Heart right ventricle (tissue), 16 donors: ENCODE measurements at regions not wholly inside any gene's neighbourhood (a gene's known extent, or its start where the extent isn't known, plus 50 kb on each side); places are given as distances from the start of the nearest gene placed in this dataset.
"Not testable (repeated sequence)": the region's sequence is repeated elsewhere in the genome, so short reads cannot be mapped to it uniquely, and the experiment has no call there.

ENCODE experiments used
- ATAC-seq, 8 donors: fragments of 200-7000 bp; cut with Tn5 transposase; one replicate each; pipeline ENCODE4 v1.9.1; 2020; ENCODE audit warnings: mild to moderate bottlenecking in 8 of 8, moderate library complexity in 8 of 8, moderate number of reproducible peaks in 1 of 8
- DNase-seq, 2 donors: peaks; one replicate each; pipeline ENCODE4 v3.0.0-alpha.2; 2020
- H3K27ac ChIP-seq, 10 donors: fragments of 200-600 bp; sonication (generic) in 2 of 10; one replicate each; pipeline versions ENCODE4 v1.5.0 to v1.8.0; 2020 to 2022; ENCODE audit warnings: mild to moderate bottlenecking in 3 of 10
- H3K27me3 ChIP-seq, 7 donors: fragments of 200-600 bp; one replicate each; pipeline ENCODE4 v1.8.0; 2021 to 2022; ENCODE audit warnings: mild to moderate bottlenecking in 2 of 7
- H3K36me3 ChIP-seq, 9 donors: fragments of 200-600 bp; sonication (generic) in 1 of 9; one replicate each; pipeline versions ENCODE4 v1.5.0 to v1.8.0; 2020 to 2022; ENCODE audit warnings: mild to moderate bottlenecking in 2 of 9
- H3K4me1 ChIP-seq, 9 donors: fragments of 200-600 bp; sonication (generic) in 1 of 9; one replicate each; pipeline versions ENCODE4 v1.5.0 to v1.8.0; 2020 to 2022; ENCODE audit warnings: mild to moderate bottlenecking in 4 of 9
- H3K4me3 ChIP-seq, 10 donors: fragments of 200-600 bp; sonication (generic) in 2 of 10; one replicate each; pipeline versions ENCODE4 v1.5.0 to v1.8.0; 2020 to 2022; ENCODE audit warnings: mild to moderate bottlenecking in 7 of 10, moderate library complexity in 2 of 10
- H3K9me3 ChIP-seq, 11 donors: fragments of 200-600 bp in 10 of 11; sonication (generic) in 2 of 11; one replicate each; pipeline versions ENCODE4 v1.5.0 to v1.8.0; 2013 to 2022; ENCODE audit warnings: mild to moderate bottlenecking in 2 of 11, control low read depth in 1 of 11, moderate library complexity in 1 of 11
- CTCF ChIP-seq, 9 donors: fragments of 200-600 bp; sonication (generic) in 2 of 9; IDR thresholded peaks; one replicate each; pipeline versions ENCODE4 v1.5.0 to v1.8.0; 2021 to 2022; ENCODE audit warnings: antibody characterized with exemption in 9 of 9, mild to moderate bottlenecking in 5 of 9, moderate library complexity in 1 of 9
- WGBS, 2 donors: extraction: QIAGEN DNeasy Blood & Tissue Kit; methylation state at CpG; one replicate each; pipeline ENCODE4 v1.1.7; 2013; ENCODE audit warnings: inconsistent platforms in 1 of 2; 5-methylcytosine and 5-hydroxymethylcytosine counted together
- intact Hi-C, 10 donors: fragments of 100-400 bp; cut with DNase I; formaldehyde crosslinking; loops; one replicate each; pipeline versions ENCODE4 v1.11.1 to v1.14.2; 2022
- donor health status: Arrhythmogenic right ventricular cardiomyopathy.
- donor health status: ischemic (EF 13 %, LVEDD 7.1; RV severe dilation, severe dysfunction).
- donor health status: healthy with polysubstance abuse.
- donor health status: DM: no; HTN: yes; CAD: no.
- donor health status: DM: no; HTN: no; CAD: no.
- donor health status: ischemic (EF 25% LVEDD 6.9; RV normal size, moderate dysfunction).
- donor health status: ischemic (EF 25% LVEDD 5.7; RV mildly dilated, moderate dysfunction).
- donor health status: healthy.
- donor health status: DM: yes; HTN: yes; CAD: no.
- donor health status: Ischemic cardiomyopathy.
- donor health status: ischemic (EF 35%, LVEDD 5.7; RV mildly dilated, moderate dysfunction).
- donor health status: nonischemic (EF 11% LVEDD 7.7; RV severe dilation, severe dysfunction).
- donor health status: DM: yes; HTN: yes; CAD: no.
- donor health status: PGD.
- donor health status: ischemic (EF 29% LVEDD 5.4; RV normal size, mild dysfunction).
- donor health status: nonischemic (EF 23%, LVEDD 6.1; RV moderate dilation, normal function).

DNA sequence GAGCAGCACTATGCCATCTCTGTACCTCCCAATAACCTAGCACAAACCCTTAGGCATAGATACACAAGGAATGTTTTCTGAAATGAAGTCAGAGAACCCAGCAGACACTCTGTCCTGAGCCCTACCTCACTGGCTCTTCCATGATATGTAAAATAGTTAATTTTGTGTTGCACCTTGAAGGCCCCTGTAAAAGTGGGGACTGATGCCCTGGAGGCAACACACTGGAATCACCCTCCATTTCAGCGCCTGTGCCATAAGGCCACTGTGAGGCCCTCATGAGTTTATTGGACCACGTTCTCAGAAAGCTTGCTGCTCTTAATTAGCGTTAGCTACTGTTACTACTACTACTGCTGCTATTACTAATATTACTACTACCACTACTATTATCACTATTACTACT, 670.1 kb upstream of the SOX11 start:
- Histone ChIP-seq H3K36me3 (no peaks in the 10 kb centered on the region), H3K4me3 (no peak overlapping the region), H3K27me3 (no peaks in the 10 kb centered on the region), H3K27ac (no peak overlapping the region), H3K4me1 (no peaks in the 10 kb centered on the region), H3K9me3 (peaks cover 0 to 52% (median 0%) of the 10 kb centered on the region in 11 donors)
- ATAC-seq (no peak), DNase-seq (no peak)
- intact Hi-C loops, result no loop called here
- TF ChIP-seq CTCF (IDR thresholded peaks at IDR 0.05), result no peak
- WGBS, 2 donors, result 97 to 100% methylated on average over 3 of the region's 3 CpGs

DNA sequence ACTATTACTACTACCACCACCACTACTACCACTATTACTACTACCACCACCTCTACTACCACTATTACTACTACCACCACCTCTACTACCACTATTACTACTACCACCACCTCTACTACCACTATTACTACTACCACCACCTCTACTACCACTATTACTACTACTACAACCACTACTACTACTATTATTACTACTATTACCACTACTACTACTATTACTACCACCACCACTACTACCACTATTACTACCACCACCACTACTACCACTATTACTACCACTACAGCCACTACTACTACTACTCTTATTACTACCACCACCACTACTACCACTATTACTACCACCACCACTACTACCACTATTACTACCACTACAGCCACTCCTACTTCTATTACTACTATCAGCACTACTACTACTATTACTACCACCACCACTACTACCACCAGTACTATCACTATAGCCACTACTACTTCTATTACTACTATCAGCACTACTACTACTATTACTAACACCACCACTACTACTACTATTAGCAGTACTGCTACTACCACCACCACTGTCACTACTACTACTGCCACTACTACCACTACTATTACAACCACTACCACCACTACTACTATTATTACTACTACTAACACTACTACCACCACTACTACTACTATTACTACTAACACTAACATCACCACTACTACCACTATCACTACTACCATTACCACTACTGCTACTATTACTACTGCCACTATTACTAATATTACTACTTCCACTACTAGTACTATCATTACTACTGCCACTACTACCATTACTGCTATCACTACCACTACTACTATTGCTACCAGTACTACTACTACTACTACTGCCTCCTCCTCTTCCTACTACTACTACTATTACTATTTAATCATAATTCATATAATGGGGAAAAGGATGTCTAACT, 669.2 kb upstream of the SOX11 start:
- H3K4me3 ChIP-seq, intact Hi-C loops, H3K27me3 ChIP-seq, H3K36me3 ChIP-seq, H3K4me1 ChIP-seq, DNase-seq, H3K27ac ChIP-seq: not testable (repeated sequence)
- peaks cover 0 to 55% (median 0%) of the 10 kb centered on the region in 11 donors for H3K9me3 ChIP-seq
- ATAC-seq, result peak in 1 of 8 donors; percentile 13

DNA sequence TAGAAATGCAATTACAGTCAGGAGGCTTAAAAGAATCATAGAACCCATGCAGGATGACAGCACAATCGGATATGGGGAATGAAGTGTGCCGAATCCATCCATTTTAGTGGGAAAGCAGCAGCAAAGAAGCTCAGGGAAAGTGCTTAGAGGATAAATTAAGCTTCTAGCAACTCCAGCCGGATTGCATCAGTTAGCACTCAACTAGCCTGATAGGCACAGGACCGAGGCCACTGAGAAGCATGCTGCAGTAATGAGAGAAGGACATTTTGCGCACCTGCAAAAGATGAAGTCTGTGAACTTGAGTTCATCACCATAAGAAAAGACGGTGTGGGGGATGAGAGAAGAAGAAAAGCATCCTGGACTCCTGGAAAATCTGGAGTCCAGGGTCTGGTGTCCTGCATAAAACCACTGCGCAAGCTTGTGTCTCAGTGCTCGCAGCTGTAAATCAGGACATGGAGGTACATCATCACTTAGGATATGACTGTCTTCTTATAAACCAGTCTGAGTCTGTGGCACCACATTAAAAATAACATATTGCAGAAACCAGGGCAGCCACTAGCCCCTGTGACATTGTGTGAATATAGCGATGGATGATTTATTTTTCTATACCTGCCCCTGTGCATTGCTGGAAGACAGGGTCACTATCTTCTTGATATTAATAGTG, 665.5 kb upstream of the SOX11 start:
- Histone ChIP-seq H3K9me3 (peaks cover 0 to 47% (median 0%) of the 10 kb centered on the region in 11 donors), H3K4me1 (no peaks in the 10 kb centered on the region), H3K27ac (no peak overlapping the region), H3K27me3 (no peaks in the 10 kb centered on the region), H3K36me3 (no peaks in the 10 kb centered on the region), H3K4me3 (no peak overlapping the region)
- DNase-seq (no peak), ATAC-seq (no peak)
- no peak for TF ChIP-seq CTCF (IDR thresholded peaks at IDR 0.05)
- intact Hi-C loops, result no loop called here
- WGBS, 2 donors, result 46 to 52% methylated on average over 9 of the region's 9 CpGs

GRCh38 chr2:5035057-5035488, 657.1 kb upstream of the SOX11 start:
- Histone ChIP-seq H3K27ac (no peak overlapping the region), H3K9me3 (peaks cover 0 to 10% (median 0%) of the 10 kb centered on the region in 11 donors), H3K4me3 (no peak overlapping the region), H3K27me3 (no peaks in the 10 kb centered on the region), H3K4me1 (no peaks in the 10 kb centered on the region), H3K36me3 (no peaks in the 10 kb centered on the region)
- intact Hi-C loops, result no loop called here
- DNase-seq, result no peak
- ATAC-seq, result peak in 5 of 8 donors; percentile 19 to 87 (median 71)
- 80 to 84% methylated on average over 6 of the region's 6 CpGs for WGBS, 2 donors
- no peak for TF ChIP-seq CTCF (IDR thresholded peaks at IDR 0.05)
